Fibroblast of skin of right biceps (primary cell): ENCODE measurements at regions not wholly inside any gene's neighbourhood (a gene's known extent, or its start where the extent isn't known, plus 50 kb on each side); places are given as distances from the start of the nearest gene placed in this dataset.

ENCODE experiments used
- DNase-seq: peaks from one replicate; pipeline ENCODE4 v3.0.0-alpha.2; 2013

GRCh38 chr16:85364323-85365040 is 248.6 kb upstream of the GSE1 start:
- DNase-seq = peak; percentile 72

DNA sequence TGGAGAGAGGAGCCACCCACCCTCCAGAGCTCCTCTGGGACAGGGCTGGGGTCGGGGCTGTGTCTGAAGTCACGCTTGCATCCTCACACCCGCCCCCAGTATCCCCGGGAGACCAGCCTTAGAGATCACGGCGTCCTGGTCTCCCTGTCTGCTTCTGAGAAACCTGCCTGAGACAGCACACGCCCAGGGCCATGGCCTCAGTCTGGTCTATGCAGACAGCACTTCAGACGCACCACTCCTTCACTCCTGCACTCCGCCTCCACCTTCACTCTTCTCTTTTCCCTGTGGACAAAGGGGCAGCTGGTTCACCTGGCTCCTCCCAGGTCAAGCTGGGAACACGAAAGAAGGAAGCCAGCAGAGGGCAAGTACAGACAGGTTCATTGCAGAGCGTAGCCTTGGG is 248.0 kb upstream of the GSE1 start:
- DNase-seq = no peak

DNA sequence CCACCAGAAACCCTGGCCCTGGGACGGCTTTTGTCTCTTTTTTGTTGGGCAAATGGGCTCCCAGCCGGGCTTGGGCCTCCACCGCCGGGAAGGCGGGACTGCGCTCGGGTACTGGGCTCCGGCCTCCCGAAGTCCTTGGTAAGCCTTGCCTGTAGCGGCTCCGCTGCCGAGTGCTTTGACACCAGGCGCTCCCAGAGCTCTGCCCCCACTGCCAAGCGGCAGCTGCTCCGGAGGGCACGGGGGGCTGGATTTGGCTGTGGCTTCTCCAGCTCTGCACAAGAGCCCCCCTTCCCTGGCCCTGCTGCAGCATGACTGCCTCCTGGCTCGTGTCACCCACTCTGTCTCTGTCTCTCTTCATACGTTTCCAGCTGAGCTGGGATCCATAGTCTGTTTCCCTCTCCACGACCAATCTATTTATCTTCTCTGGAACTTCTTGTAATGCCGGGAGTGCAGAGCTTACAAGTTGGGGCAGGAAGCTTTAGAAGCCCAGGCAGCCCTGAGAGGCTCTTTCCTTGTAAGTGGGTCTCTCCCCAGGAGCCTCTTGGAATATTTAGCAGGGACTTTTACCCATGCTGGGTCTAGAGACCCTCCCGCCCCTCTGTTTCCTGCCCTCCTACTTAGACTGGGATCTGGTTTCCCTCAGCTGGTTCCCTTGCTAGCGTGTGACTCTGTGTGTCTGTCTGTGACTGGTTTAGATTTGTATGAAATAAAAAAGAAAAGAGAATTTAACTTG is 246.9 kb upstream of the GSE1 start:
- no peak for DNase-seq

DNA sequence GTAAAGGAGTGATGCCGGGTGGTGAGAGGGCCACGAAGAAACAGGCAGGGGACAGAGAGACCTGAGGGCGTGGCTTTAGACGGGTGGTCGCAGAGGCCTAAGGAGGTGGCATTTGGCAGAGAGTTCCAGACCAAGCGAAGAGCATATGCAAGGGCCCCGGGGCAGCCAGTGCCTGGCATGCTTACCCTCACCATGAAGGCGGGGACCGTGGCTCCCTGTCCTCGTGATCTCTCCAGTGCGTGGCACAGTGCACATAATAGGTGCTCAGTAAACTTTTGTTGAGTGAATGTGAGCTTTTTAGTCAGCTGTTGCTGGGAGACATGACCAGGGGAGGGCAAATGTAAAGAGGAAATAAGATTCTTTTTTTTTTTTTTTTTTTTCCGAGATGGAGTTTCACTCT is 245.6 kb upstream of the GSE1 start:
- DNase-seq = no peak

DNA sequence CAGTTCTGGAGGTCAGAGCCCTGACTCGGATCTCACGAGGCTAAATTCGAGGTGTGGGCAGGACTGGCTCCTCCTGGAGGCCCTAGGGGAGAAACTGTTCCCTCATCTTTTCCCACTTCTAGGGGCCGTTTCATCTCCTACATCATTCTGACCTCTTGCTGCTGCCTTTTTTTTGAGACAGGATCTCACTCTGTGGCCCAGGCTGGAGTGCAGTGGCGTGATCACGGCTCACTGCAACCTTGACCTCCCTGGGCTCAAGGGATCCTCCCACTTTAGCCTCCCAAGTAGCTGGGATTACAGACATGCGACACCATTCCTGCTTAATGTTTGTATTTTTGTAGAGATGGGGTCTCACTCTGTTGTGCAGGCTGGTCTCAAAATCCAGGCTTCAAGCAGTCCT is 244.1 kb upstream of the GSE1 start:
- DNase-seq = no peak

DNA sequence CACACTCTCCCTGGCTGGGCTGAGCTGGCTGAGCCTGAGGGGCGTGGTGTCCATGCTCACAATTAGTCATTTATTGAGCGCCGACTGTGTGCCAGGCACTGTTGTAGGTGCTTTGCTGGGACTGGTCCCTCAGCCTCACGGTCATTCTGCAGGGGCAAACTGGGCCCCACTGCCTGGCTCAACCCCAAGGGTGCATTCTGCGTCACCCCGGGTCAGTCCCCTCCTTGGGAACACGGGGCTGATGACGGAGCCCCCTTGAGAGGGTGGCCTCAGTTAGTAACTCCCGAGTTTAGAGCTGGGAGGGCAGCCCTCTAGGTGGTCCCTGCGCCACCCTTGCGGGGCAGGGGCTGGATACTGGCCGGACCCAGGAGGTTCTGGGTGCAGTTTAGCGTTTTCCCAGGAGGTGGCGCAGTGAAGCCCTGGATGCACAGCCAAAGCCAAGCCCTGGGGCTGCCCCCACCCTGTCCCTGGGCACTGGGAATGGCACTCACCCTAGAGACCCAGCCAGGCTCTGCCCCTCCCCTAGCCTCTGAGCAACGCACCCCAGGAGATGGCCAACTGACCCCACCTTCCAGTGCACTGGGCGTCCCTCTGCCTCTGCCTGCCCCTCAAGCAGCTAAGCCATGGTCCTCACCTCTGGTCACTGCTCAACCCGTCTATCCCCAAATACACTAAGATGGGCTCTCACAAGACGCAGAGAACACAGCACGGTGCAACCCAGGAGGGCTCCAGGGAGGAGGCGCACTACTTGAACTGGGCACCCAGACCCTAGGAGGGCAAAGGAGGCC is 243.2 kb upstream of the GSE1 start:
- DNase-seq = no peak

DNA sequence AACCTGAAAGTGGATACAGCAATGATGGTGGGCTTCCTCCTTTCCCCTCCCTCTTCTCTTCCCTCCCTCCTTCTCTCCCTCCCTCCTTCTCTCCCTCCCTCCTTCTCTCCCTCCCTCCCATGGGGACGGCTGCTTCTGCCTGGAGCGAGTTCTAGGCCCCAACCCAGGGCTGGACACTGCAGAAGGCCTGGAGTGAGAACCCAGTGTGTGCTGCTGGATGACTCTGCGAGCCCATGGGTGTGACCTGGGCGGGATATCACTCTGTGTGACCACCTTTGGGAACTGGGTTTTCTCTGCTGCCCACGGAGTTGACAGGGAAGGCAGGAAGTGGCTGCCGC is 242.6 kb upstream of the GSE1 start:
- no peak for DNase-seq

GRCh38 chr16:85370881-85371651 is 242.1 kb upstream of the GSE1 start:
- no peak for DNase-seq

DNA sequence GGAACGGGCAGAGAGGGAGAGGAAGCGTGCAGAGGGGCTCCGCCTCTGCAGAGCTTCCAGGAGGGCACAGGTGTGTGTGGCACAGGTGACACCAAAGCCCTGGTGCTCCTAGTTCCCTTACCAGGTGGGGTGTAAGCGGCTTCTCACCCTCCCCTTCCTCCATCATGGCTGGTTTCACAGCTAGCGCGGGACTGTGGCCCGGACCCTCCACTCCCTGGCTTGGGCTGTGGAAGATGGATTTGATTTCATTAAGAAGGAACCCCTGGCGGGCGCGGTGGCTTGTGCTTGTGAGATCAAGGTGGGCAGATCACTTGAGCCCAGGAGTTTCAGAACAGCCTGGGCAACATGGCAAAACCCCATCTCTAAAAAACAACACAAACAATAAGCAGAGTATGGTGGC is 241.2 kb upstream of the GSE1 start:
- no peak for DNase-seq

DNA sequence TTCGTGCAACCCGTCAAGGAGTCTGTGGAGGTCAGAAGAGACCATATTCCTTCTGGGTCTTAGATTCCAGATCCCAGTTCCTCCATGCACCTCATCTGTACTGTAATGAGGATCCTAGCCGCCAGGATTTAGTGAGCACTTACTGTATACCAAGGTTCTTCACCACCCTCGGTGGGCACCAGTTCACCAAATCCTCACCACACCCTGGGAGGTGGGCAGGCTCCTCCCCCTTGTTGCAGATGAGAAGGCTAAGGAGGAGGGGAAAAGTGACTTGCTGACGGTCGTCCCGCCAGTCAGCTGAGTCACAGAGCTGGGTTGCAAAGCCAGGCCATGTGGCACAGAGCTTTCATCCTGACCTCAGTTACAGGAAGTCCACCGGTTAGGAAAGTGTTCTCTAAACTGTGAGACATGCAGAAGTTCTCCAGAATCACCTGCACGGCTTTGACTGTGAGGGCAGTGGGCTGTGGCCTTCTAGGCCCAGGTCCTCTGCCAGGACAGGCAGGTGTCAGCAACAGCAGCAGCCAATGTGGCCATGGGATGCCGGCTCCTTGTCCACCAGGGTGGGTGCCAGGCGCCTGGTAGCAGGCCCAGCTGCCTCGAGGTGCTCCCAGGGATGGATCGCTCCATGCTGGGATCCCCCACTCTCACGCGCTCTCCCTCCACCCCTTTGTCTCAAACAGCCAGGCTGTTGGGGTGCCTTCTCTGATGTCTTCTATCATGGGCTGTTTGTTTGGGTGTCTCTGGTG is 240.3 kb upstream of the GSE1 start:
- DNase-seq = peak; percentile 81

DNA sequence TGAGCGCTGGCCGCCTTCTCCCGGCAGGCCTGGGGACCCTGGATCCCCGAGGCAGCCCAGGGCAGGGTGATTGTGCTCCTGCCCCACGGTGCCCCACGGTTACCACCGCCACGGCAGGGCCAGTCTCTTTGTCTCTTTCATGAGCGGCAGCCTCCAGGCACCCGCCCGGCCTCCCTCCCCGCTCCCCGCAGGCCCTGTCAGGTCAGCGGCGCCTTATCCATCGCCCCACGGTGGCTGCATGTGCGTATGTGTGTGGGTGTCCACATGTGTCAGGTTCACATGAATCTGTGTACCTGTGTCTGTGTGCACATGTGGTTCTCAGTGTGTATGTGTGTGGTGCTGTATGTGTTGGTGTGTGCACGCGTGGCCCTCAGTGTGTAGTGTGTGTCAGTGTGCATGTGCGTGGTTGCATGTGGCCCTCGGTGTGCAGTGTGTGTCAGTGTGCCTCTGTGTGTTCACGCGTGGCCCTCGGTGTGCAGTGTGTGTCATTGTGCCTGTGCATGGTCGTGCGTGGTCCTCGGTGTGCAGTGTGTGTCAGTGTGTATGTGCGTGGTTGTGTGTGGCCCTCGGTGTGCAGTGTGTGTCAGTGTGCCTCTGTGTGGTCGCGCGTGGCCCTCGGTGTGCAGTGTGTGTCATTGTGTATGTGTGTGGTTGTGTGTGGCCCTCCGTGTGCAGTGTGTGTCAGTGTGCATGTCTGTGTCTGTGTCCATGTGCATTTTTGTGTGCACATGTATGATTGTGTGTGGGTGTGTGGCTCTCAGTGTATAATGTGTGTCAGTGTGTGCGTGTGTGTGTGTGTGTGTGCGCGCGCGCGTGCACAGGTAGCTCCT is 239.2 kb upstream of the GSE1 start:
- DNase-seq = no peak

DNA sequence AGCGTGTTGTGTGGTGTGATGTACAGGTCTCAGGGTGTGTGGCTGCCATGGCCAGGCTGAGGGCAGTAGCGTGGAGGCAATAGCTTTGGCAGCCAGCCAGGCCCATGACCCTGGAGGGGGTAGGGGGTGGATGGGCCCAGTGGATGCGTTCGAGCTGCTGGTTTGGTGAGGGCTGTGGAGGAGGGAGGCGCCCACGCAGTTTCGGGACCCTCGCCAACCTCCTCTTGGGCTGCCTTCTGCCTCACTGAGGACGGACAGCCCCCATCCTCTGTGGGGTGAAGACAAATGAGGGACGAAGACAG is 238.6 kb upstream of the GSE1 start:
- DNase-seq = no peak

DNA sequence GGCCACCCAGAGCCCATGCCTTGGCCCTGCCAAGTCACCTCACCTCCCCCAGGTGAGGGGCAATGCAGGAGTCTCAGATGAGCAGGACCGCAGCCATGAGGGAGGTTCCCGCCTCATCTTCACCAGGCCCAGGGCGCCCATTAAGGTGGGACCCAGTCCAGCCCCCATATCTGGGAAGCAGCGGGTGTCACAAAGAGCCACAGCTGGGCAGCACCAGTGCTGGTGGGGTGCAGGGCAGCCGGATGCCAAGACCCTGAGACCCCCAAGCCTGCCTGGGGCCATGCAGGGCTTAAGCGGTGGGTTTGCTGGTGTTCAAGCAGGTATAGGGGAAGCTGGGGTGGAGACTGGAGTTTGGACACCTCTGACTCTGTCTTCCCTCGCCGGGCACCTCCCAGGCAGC is 237.8 kb upstream of the GSE1 start:
- DNase-seq = no peak

DNA sequence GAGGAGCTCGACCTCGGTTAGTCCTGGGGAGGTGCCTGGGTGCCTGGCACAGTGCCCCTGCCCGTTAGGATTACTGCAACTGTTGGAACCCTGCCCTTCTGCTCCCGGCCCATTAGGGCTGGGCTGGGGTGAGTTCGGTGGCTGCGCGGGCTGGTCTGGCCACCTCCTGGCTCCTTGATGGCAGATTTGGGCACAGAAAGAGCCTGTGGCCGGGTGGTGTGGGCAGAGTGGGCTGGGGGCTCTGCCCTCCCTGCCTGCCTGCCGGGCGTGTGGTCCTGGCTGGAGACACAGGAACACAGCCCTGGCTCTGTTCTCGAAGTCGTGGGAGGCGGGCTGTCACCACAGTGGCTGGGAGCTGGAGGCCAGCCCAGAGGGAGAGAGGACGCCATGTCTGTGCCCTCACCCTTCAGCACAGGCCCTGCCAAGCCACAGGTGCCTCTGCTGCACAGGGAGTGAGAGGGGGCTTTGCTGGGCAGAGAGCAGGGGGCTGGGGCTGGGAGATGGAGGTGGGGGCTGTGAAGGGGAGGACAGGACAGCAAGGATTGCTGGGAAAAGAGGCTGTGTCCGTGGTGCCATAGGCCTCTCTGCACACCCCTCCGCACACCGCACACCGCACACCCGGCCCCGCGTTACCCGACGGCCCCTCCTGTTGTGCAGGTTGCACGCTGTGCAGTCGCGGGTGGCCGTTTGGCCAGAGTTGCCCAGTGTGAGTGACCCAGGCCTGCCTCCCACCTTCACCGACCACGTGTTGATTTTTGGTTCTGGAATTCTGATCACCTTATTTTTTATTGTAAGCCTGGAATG is 236.6 kb upstream of the GSE1 start:
- DNase-seq = no peak

GRCh38 chr16:85377388-85378144 is 235.6 kb upstream of the GSE1 start:
- DNase-seq = no peak

GRCh38 chr16:85378145-85379040 is 234.7 kb upstream of the GSE1 start:
- DNase-seq = no peak

DNA sequence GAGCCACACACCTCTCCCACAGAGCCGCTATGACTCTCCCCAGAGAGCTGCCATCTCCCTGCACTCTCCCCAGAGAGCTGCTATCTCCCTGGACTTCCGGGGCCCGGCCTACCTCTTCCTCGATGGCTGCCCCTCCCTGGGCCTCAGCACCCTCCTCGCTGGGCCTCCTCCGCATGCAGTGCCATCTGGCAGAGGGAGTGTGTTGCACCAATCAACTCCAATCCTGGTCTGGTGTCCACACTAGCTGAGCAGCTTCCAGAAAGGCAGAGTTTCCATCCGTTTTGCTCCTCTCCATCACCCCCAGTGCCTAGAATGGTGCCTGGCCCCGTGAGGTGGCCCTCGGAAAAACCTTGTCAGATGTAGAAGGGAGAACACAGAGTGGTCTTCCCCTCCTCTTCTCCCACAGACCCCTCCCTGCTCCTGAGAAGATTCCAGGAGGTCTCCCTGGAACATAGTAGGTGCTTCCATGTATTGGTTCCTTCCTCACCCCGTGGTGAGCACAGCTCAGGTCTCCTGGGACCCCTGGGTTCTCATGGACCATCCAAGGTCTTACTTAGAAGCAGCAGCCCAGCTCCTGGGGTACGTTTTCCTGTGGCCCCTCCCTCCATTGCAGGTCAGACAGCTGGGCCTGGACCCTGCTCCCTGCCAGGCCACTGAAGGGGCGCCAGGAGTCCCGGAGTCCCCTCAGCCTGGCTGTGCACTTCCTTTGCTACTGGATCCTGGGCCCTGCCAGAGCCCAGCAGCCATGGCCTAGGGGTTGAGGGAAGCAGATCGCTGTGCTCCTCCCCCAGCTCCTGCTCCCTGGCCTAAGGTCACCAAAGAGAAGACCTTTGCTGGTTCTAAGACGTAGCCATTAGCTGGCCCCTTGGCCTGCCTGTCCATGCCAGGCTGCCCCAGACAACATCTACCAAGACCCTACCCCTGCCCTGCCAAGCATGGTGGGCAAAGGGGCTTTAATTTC is 233.8 kb upstream of the GSE1 start:
- no peak for DNase-seq

DNA sequence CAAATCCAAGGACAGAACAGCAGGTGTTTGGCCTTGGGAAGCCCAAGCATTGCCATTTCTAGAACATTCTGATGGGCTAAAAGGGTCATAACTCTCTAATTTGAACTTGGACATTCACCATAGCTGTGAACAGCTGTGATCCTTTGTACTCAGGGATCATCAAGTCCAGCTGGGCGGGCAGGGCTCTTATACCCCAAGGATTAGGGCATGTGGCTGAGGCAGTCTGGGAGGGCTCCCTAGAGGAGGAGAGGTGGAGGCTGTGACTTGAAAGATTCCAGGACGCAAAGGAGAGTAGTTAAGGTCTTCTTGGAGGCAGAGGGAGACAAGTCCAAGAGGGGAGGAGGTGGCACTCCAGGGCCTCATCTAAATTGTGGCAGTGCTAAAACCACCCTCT is 233.1 kb upstream of the GSE1 start:
- DNase-seq = no peak
